ENCODE measurements at regions not wholly inside any gene's neighbourhood (a gene's known extent, or its start where the extent isn't known, plus 50 kb on each side); places are given as distances from the start of the nearest gene placed in this dataset.

GRCh38 chrX:10095246-10095645 is 61.5 kb upstream of the CLCN4 start:
- Histone ChIP-seq H3K27me3 (no peaks in the 10 kb centered on the region), H3K27ac (no peak overlapping the region), H3K36me3 (no peaks in the 10 kb centered on the region), H3K9me3 (no peaks in the 10 kb centered on the region), H3K4me3 (no peak overlapping the region), H3K4me1 (no peaks in the 10 kb centered on the region)
- TF ChIP-seq POLR2A (IDR thresholded peaks at IDR 0.05) = no peak
- TF ChIP-seq, protein P1, sequence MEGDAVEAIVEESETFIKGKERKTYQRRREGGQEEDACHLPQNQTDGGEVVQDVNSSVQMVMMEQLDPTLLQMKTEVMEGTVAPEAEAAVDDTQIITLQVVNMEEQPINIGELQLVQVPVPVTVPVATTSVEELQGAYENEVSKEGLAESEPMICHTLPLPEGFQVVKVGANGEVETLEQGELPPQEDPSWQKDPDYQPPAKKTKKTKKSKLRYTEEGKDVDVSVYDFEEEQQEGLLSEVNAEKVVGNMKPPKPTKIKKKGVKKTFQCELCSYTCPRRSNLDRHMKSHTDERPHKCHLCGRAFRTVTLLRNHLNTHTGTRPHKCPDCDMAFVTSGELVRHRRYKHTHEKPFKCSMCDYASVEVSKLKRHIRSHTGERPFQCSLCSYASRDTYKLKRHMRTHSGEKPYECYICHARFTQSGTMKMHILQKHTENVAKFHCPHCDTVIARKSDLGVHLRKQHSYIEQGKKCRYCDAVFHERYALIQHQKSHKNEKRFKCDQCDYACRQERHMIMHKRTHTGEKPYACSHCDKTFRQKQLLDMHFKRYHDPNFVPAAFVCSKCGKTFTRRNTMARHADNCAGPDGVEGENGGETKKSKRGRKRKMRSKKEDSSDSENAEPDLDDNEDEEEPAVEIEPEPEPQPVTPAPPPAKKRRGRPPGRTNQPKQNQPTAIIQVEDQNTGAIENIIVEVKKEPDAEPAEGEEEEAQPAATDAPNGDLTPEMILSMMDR (IDR thresholded peaks at IDR 0.05 in 4 of 5, conservative IDR thresholded peaks at IDR 0.05 in 1 of 5) = no peak
- in situ Hi-C loops (cut with MboI; ENCODE audit: low sequenced_read_pairs in 4 of 4) (no loop called here), intact Hi-C loops (cut with DNase I; ENCODE audit: low total_unique reads) (no loop called here)
- DNase-seq (no peak), ATAC-seq (no peak)

- no peaks in the 10 kb centered on the region for H3K27me3 ChIP-seq
- ATAC-seq (no peak), DNase-seq (no peak)
- H3K4me1 ChIP-seq = no peaks in the 10 kb centered on the region
- in situ Hi-C loops (cut with MboI; ENCODE audit: low sequenced_read_pairs in 4 of 4) = no loop called here
- no peak overlapping the region for H3K27ac ChIP-seq
- no peak for TF ChIP-seq POLR2A (IDR thresholded peaks at IDR 0.05)
- TF ChIP-seq, protein P1 (IDR thresholded peaks at IDR 0.05 in 4 of 5, conservative IDR thresholded peaks at IDR 0.05 in 1 of 5) = no peak
- H3K9me3 ChIP-seq = no peaks in the 10 kb centered on the region
- no peaks in the 10 kb centered on the region for H3K36me3 ChIP-seq
- intact Hi-C loops (cut with DNase I; ENCODE audit: low total_unique reads) = no loop called here
- H3K4me3 ChIP-seq = no peak overlapping the region
Measured at GRCh38 chrX:10095698-10096432, 60.9 kb upstream of the CLCN4 start.

GRCh38 chrX:10098270-10098713 is 58.5 kb upstream of the CLCN4 start:
- in situ Hi-C loops (cut with MboI; ENCODE audit: low sequenced_read_pairs in 4 of 4) = no loop called here

DNA sequence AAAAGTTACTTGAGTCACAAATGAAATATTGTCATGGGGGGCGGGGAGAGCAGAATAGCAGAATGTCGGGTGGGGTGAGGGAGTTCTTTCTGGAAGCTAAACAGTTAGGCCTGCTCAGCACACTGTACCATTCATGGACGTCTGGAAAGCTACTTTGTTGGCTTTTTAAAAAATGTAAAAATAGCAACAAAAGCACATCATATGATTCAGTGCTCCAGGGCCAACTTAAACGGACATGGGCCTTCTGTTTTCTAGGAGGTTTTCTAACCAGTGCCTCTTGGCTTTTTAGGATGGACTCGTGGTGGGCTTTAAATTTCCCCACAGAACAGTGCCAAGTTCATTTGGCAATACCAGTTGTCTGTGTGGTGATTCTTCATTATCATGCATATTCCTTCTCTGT is 57.4 kb upstream of the CLCN4 start:
- H3K4me1 ChIP-seq = no peaks in the 10 kb centered on the region
- DNase-seq (no peak), ATAC-seq (no peak)
- in situ Hi-C loops (cut with MboI; ENCODE audit: low sequenced_read_pairs in 4 of 4) (no loop called here), intact Hi-C loops (cut with DNase I; ENCODE audit: low total_unique reads) (no loop called here)
- no peaks in the 10 kb centered on the region for H3K9me3 ChIP-seq
- TF ChIP-seq, protein P1 (IDR thresholded peaks at IDR 0.05 in 4 of 5, conservative IDR thresholded peaks at IDR 0.05 in 1 of 5) = no peak
- no peak for TF ChIP-seq POLR2A (IDR thresholded peaks at IDR 0.05)
- peak overlapping the region; percentile 18 to 64 (median 48) for H3K27ac ChIP-seq
- no peak overlapping the region for H3K4me3 ChIP-seq
- H3K36me3 ChIP-seq = no peaks in the 10 kb centered on the region
- H3K27me3 ChIP-seq = no peaks in the 10 kb centered on the region

More at GRCh38 chrX:10098270-10098713, 58.5 kb upstream of the CLCN4 start:
- no peaks in the 10 kb centered on the region for H3K36me3 ChIP-seq
- no peaks in the 10 kb centered on the region for H3K9me3 ChIP-seq
- peak overlapping the region; percentile 9 to 19 (median 12) for H3K4me3 ChIP-seq
- H3K4me1 ChIP-seq = no peaks in the 10 kb centered on the region
- DNase-seq (no peak), ATAC-seq (no peak)
- TF ChIP-seq, protein P1 (IDR thresholded peaks at IDR 0.05 in 4 of 5, conservative IDR thresholded peaks at IDR 0.05 in 1 of 5) = no peak
- no peak for TF ChIP-seq POLR2A (IDR thresholded peaks at IDR 0.05)
- intact Hi-C loops (cut with DNase I; ENCODE audit: low total_unique reads) = no loop called here
- no peaks in the 10 kb centered on the region for H3K27me3 ChIP-seq
- H3K27ac ChIP-seq = peak overlapping the region in 3 of 4 donors; percentile 41 to 64 (median 56)
